ENCODE measurements at regions not wholly inside any gene's neighbourhood (a gene's known extent, or its start where the extent isn't known, plus 50 kb on each side); places are given as distances from the start of the nearest gene placed in this dataset.

- ATAC-seq (replicated peaks; ENCODE audit: extremely low read depth, poor library complexity, severe bottlenecking) = no peak
- Mint-ChIP-seq H3K27ac (ENCODE audit: low read depth) (no peak overlapping the region), H3K36me3 (ENCODE audit: insufficient read depth) (no peaks in the 10 kb centered on the region), H3K4me1 (no peaks in the 10 kb centered on the region), H3K9me3 (no peaks in the 10 kb centered on the region), H3K4me3 (no peak overlapping the region), H3K27me3 (peaks cover 68% of the 10 kb centered on the region)
- no peak for DNase-seq (ENCODE audit: low spot score in 2 of 2)
These were observed 59.1 kb upstream of the IQSEC1 start for GRCh38 chr3:13132281-13132680.

DNA sequence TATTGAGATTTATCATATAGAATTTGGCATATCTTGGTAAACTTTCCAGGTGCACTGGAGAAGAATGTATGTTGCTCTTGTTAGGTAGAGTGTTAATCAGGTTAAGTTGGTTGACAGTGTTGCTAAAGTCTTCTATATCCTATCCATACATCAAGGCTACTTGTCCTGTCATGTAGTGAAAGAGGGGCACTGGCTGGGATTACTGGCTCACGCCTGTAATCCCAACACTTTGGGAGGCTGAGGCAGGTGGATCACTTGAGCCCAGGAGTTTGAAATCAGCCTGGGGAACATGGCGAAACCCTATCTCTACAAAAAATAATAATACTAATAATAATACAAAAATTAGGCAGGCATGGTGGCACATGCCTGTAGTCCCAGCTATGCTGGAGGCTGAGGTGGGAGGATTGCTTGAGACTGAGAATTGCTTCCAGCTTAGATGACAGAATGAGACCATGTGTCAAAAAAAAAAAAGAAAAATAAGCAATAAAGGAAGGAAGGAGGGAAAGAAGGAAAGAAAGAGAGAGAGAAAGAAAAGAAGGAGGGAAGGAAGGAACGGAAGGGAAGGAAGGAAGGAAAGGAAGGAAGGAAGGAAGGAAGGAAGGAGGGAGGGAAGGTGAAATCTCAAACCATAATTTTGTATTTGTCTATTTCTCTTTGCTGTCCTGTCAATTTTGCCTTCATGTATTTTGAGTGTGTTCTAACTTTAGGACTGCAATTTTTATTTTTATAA is 57.4 kb upstream of the IQSEC1 start:
- Mint-ChIP-seq H3K27me3 (peaks cover 51% of the 10 kb centered on the region), H3K9me3 (no peaks in the 10 kb centered on the region), H3K4me3 (no peak overlapping the region), H3K4me1 (no peaks in the 10 kb centered on the region), H3K27ac (ENCODE audit: low read depth) (no peak overlapping the region), H3K36me3 (ENCODE audit: insufficient read depth) (no peaks in the 10 kb centered on the region)
- DNase-seq (ENCODE audit: low spot score in 2 of 2) (no peak), ATAC-seq (replicated peaks; ENCODE audit: extremely low read depth, poor library complexity, severe bottlenecking) (no peak)

DNA sequence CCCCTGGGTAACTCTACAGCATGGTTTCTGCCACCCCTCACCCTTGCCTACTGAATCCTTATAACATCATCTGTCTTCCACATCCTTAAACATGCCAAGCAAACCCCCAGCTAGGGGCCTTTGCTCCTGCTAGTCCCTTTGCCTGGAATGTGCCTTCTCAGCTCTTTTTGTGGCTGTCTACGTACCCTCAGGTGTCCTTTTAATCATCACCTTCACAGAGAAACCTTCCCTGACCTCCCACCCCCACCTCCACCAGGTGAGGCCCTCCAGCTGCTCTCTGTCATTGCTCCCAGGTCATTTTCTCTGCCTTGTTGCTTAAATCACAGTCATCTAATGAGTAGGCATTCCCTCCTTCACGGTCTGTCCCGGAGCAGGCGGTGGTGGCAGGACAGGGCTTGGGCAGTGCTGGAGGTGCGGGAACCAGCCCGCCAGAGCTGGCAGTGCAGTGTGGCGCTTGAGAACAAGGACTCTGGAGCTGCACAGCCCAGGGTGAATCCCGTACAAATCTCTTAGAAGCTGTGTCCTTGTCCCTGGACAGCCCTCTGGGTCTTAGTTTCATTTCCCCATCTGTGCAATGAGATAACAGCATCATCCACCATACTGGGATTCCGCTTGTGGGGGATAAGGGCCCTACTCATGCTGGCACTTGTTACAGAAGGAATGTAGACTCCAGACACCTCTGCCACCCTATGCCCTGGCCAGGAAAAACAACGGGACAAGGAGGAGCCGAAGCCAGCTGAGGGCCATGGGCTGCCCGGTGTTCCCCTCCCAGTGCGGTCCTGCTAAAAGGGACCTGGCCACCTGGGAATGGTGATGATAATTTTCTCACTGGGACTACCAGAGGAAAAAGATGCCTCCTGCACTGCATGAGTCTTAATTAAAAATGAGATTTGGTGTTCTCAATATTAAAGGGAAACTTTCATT is 52.1 kb upstream of the IQSEC1 start:
- DNase-seq (ENCODE audit: low spot score in 2 of 2) = no peak
- H3K27ac Mint-ChIP-seq (ENCODE audit: low read depth) = no peak overlapping the region

DNA sequence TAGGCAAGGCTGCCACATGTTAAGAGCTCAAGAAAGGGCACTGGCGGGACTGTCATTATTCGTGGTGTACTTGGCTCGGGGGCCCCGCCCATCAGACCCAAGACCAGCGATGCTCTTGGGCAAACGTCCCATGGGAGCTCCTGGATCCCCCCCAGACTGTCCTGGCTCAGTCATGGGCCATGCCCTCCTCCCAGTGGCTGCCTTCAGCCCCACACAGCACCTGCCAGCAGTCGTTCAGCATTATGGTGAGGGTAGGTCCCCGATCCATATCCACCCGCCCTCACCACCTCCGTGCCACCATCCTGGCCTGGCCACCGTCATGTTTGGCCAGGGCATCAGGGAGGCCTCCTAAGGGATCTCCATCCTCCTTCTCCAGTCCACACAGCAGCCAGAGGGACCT is 51.4 kb upstream of the IQSEC1 start:
- H3K9me3 Mint-ChIP-seq = no peaks in the 10 kb centered on the region
- ATAC-seq (replicated peaks; ENCODE audit: extremely low read depth, poor library complexity, severe bottlenecking) = no peak
- no peak for DNase-seq (ENCODE audit: low spot score in 2 of 2)
- H3K4me3 Mint-ChIP-seq = no peak overlapping the region
- H3K36me3 Mint-ChIP-seq (ENCODE audit: insufficient read depth) = no peaks in the 10 kb centered on the region
- H3K27ac Mint-ChIP-seq (ENCODE audit: low read depth) = no peak overlapping the region
- H3K27me3 Mint-ChIP-seq = peaks cover 21% of the 10 kb centered on the region
- no peaks in the 10 kb centered on the region for H3K4me1 Mint-ChIP-seq

More for the DNA sequence above, 52.1 kb upstream of the IQSEC1 start:
- Mint-ChIP-seq H3K36me3 (ENCODE audit: insufficient read depth) (no peaks in the 10 kb centered on the region), H3K27me3 (peaks cover 21% of the 10 kb centered on the region), H3K4me1 (no peaks in the 10 kb centered on the region), H3K4me3 (no peak overlapping the region), H3K9me3 (no peaks in the 10 kb centered on the region)
- no peak for ATAC-seq (replicated peaks; ENCODE audit: extremely low read depth, poor library complexity, severe bottlenecking)

DNA sequence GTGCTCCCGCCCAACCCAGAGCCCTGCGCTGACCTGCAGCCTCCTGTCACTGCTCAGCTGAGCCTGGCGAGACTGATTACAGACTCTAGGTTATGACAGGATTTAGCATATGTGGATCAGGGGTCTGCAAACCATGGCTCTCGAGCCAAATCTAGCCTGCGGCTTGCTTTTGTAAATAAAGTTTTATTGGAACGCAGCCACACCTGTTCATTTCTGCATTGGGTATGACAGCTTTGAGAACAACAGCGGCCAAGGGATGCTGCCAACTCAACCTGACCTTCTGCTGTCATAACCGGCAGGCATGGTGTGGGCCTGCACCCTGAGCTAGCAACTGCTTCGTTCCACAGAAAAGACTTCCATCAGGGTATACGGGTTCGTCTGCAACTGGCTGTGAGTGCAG is 50.5 kb upstream of the IQSEC1 start:
- no peak overlapping the region for H3K27ac Mint-ChIP-seq (ENCODE audit: low read depth)
- ATAC-seq (replicated peaks; ENCODE audit: extremely low read depth, poor library complexity, severe bottlenecking) (no peak), DNase-seq (ENCODE audit: low spot score in 2 of 2) (no peak)
- no peak overlapping the region for H3K4me3 Mint-ChIP-seq
- peaks cover 21% of the 10 kb centered on the region for H3K27me3 Mint-ChIP-seq
- no peaks in the 10 kb centered on the region for H3K4me1 Mint-ChIP-seq
- no peaks in the 10 kb centered on the region for H3K36me3 Mint-ChIP-seq (ENCODE audit: insufficient read depth)
- no peaks in the 10 kb centered on the region for H3K9me3 Mint-ChIP-seq

DNA sequence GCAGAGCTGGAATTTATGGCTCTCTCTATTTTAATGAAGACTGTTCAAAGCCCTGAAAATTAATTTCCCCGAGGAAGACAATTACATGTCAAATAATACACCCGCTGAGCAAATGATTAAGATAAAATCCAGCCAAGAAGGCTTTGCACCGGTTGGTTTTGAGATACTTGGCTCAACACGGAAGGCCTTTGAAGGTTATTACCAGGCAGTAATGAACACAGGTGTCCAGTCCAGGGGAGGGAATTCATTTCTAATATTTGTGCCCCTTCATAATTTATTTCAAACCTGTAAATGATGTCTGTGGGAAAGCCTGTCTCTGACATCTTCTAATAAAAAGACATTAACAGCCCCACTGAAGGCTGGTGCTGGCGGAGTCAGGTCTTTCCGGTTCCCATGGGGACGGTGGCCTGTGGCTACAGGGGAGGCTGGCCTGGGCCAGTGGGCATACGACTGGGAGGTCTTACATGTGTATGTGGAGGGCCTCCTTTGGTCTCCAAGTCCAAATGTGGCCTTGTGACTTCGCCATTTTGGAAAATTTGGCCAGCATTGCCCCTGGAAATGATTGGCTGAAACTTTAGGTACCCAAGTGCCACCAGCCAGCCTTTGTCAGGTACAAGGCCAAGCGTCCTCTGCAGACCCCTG is 49.9 kb upstream of the IQSEC1 start:
- no peak for DNase-seq (ENCODE audit: low spot score in 2 of 2)
- H3K27me3 Mint-ChIP-seq = peaks cover 28% of the 10 kb centered on the region
- H3K4me3 Mint-ChIP-seq = no peak overlapping the region
- no peaks in the 10 kb centered on the region for H3K9me3 Mint-ChIP-seq
- ATAC-seq (replicated peaks; ENCODE audit: extremely low read depth, poor library complexity, severe bottlenecking) = no peak
- no peaks in the 10 kb centered on the region for H3K4me1 Mint-ChIP-seq
- no peak overlapping the region for H3K27ac Mint-ChIP-seq (ENCODE audit: low read depth)
- H3K36me3 Mint-ChIP-seq (ENCODE audit: insufficient read depth) = no peaks in the 10 kb centered on the region

Data from central memory CD8-positive, alpha-beta T cell (primary cell).